NCI-H446 (cell line): ENCODE measurements at regions not wholly inside any gene's neighbourhood (a gene's known extent, or its start where the extent isn't known, plus 50 kb on each side); places are given as distances from the start of the nearest gene placed in this dataset.
A peak's percentile ranks its signal among the peaks of the same experiment; 100 is the strongest.

Experiments
- DNase-seq, 2 experiments: peaks; one replicate each; lab custom pipeline; 2025; lab: John Stamatoyannopoulos, UW

GRCh38 chr2:139949242-139949972 is 1169.2 kb upstream of the NXPH2 start:
- DNase-seq: no peak

DNA sequence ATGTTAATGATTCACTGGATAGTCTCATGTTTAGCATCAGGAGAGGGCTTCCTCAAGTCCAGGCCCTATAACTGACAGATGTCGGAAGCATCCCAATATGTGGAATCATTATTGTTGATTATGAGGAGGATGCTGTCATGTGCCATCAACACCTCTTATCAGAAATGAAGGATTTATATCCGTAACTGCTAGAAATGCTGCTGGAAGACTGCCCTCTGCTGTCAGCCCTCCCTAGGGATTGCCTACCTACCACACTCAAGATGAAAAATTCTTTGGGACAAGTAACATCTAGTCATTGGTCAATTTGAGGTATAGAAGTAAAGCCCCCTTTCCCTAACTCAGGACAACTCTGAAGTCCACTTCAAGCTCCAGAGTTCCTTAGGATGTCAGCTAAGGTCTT is 1166.5 kb upstream of the NXPH2 start:
- no peak for DNase-seq

GRCh38 chr2:139940686-139941085 is 1160.5 kb upstream of the NXPH2 start:
- DNase-seq: no peak

- DNase-seq: no peak
Observed at GRCh38 chr2:139925903-139926302, 1145.7 kb upstream of the NXPH2 start.

DNA sequence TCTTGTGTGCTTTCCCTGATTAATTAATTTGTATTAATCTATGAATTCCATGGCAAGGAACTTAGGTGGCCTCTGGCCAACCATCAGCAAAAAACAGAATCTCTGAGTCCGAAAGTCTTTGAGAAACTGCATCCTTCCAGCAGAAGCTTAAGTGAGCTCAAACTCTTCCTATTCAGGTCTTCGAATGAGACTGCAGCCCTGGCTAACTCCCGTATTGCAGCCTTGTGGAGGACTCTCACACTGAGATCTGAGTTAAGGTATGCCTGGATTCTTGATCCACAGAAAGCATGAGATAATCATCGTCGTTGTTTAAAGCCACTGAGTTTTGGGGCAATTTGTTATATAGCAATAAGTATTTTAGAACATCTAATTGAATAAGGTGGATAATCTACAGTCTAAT is 1143.9 kb upstream of the NXPH2 start:
- no peak for DNase-seq

DNA sequence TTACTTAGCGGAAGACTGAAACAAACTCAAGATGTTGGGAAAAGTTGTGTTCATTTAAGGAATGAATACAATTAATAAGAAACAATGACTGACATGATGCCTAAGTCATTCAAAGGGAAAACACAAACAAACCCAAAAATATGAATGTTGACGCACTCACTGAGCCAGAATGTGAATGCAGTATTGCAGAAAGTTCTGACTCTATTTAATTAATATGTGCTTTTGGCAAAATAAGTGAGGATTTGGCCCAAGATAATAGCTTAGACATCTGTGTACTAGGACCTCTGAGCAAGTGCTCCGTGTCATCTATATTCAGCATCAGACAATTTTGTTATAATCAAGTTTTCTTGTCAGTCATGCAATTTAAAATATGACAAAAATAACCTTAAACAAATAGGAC is 1138.8 kb upstream of the NXPH2 start:
- peak; percentile 44 to 69 for DNase-seq

GRCh38 chr2:139917690-139918384 is 1137.6 kb upstream of the NXPH2 start:
- DNase-seq: peak in 1 of 2 experiments; percentile 62

GRCh38 chr2:139916822-139917221 is 1136.6 kb upstream of the NXPH2 start:
- no peak for DNase-seq

GRCh38 chr2:139911160-139911559 is 1131.0 kb upstream of the NXPH2 start:
- peak in 1 of 2 experiments; percentile 7 for DNase-seq

- no peak for DNase-seq
Observed at GRCh38 chr2:139909136-139909535, 1128.9 kb upstream of the NXPH2 start.

- no peak for DNase-seq
Observed at GRCh38 chr2:139905624-139906023, 1125.4 kb upstream of the NXPH2 start.

- no peak for DNase-seq
Observed at GRCh38 chr2:139891636-139892035, 1111.4 kb upstream of the NXPH2 start.

GRCh38 chr2:139885921-139886498 is 1105.8 kb upstream of the NXPH2 start:
- no peak for DNase-seq

DNA sequence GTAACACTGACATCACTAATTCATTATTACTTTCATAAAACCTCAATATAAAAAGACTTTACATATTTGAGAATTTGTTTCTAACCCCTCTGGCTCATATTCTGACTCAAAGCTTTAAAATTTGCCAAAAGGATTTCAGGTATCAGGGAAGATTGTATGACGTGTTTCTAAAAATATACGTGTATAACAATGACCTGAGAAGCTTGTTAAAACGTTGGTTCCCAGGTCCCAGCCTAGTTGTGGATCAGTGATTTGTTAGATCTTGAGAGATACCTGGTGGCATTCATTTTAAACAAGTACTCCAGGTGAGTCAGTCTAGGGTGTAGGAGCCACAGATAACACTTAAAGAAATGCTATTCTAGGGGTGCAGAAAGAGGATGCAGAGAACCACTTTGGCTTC is 1096.8 kb upstream of the NXPH2 start:
- DNase-seq: no peak

DNA sequence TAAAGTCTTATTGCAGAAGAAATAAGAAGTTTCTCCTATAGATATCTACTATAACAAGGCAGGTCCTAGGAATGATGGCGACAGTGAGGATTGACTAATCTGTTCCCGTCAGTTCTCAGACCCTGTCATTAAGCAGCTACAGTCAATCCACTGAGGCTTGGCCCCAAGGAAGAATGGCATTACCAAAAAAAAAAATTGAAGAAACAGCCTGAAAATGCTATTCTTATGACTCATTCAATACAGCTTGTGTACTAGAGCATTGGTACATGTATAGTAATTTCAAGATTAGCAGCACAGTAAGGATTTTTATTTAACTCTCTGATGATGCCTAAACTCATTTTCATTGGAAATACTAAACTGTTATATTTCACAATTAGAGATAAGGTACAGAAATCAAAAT is 1096.1 kb upstream of the NXPH2 start:
- no peak for DNase-seq

GRCh38 chr2:139872503-139872902 is 1092.3 kb upstream of the NXPH2 start:
- no peak for DNase-seq

DNA sequence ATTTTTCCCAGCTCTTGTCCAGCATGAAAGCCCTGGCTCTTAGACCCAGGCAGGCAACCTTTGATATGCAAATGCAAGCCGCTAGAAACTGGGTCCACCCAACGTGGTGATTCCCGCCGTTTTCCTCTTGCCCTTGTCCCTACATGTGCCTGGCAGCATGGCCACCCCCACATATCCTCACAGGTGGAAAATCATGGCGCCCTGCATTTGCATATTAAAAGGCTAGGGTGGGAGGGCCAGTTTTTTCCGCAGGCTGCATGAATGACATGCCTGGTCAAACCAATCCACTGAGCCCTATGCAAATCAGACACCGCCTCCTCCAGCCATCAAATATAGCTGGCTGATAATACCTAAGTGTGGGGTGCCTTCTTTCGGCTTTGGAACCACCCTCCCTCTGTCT is 1091.8 kb upstream of the NXPH2 start:
- DNase-seq: no peak

DNA sequence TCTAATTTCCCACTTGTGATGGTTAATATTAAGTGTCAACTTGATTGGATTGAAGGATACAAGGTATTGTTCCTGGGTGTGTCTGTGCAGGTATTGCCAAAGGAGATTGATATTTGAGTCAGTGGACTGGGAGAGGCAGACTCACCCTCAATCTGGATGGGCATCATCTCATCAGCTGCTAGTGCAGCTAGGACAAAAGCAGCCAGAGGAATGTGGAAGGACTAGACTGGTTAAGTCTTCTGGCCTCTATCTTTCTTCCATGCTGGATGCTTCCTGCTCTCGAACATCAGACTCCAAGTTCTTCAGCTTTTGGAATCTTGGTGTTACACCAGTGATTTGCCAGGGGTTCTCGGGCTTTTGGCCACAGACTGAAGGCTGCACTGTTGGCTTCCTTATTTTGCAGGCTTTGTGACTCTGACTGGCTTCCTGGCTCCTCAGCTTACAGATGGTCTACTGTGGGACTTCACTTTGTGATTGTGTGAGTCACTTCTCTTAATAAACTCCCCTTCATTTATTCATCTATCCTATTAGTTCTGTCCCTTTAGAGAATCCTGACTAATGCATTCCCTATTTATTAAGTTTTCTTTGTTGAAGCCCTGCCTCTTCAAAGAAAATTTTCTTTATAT is 1087.5 kb upstream of the NXPH2 start:
- peak in 1 of 2 experiments; percentile 1 for DNase-seq

DNA sequence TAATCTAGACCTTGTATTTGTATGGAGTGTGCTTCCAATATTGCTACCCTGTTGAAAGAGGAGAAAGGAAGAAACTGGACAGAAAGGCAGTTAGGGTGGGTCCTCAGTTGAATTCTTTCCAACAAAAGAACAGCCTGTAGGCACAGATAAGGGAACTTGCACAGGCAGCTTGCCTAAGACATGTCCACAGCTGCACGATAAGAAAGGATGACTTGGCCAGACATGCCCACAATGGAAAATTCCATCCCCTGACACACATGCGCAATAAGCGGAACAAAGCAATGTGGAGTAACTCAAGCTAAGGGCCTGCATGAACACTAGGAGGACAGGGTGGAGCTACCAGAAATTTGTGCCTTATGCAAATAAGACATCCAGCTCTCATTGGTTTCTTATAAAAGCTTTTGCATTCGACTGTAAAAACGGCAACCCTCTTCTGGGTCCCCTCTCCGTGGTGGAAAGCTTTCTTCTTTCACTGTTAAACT is 1084.7 kb upstream of the NXPH2 start:
- DNase-seq: no peak

DNA sequence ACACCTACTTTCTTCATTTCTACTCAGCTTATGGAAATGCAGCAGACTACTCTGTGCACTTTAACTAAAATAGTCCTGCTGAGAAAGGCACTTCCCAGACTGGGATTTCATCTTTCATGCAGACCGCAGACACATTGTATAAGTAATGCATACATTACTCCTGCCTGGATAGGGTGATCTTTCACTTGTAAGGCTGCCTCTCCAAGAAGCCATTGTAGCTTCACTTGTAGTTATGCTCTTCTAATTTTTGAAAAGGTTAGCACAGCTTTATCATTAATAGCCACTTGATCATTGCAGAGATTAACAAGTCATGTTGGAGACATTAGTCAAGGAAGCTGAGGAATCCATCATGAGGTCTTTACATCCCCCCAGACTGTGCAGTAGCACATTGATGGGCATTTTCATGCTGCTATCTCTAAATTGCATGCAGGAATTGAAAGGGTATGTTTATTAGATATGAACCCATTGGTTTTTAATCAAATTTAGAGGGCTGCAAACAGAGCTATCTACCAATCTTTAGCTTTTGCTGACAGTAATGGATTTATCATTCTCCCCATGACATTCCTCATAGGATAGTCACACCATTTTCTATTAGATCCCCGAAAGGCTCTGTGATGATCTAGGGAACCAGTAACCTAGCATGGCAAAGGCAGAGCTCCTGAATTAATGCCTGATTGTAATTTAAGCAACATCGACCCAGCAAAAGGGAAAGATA is 1074.7 kb upstream of the NXPH2 start:
- no peak for DNase-seq

DNA sequence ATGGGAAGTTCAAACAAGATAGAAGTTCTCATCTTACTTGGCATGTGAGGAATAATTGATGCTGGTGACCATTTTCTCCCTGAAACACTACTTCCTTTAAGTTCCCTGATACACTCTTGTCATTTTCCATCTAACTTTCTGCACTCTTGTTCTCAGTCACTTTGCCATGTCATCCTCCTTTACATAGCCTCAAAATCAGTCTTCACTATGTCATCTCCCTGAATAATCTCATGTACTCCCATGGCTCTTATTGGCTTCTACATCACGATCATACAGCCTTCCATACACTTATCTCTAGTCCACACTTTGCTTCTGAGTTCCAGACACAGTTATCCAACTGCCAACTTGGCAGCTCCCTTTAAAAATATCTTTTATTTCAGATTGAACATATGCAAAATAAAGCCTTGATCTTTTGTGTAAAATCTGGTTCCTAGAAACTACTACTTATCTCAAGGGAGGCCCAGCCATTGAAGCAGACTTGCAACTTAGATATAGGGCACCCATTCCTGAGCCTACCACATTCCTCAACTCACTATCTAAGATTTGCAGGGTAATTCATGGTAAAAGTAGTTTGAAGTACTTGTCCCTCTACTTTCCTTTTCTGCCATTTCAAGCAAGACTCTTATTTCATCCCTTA is 1070.2 kb upstream of the NXPH2 start:
- no peak for DNase-seq

GRCh38 chr2:139836769-139837168 is 1056.6 kb upstream of the NXPH2 start:
- no peak for DNase-seq
